ENCODE measurements at regions not wholly inside any gene's neighbourhood (a gene's known extent, or its start where the extent isn't known, plus 50 kb on each side); places are given as distances from the start of the nearest gene placed in this dataset.

- Histone ChIP-seq H3K27me3 (ENCODE audit: insufficient read depth, low read length) (no peaks in the 10 kb centered on the region), H3K4me1 (ENCODE audit: insufficient read depth, low read length) (peaks cover 7% of the 10 kb centered on the region), H3K9ac (ENCODE audit: low read depth, low read length) (no peak overlapping the region), H3K27ac (ENCODE audit: low read length) (no peak overlapping the region), H3K36me3 (ENCODE audit: insufficient read depth, low read depth, low read length) (no peaks in the 10 kb centered on the region), H3K4me3 (ENCODE audit: low read length) (no peak overlapping the region), H3K9me3 (ENCODE audit: insufficient read depth, low read depth, low read length) (no peaks in the 10 kb centered on the region)
Observed at GRCh38 chr7:91537260-91538152, 273.3 kb downstream of the FZD1 start.

DNA sequence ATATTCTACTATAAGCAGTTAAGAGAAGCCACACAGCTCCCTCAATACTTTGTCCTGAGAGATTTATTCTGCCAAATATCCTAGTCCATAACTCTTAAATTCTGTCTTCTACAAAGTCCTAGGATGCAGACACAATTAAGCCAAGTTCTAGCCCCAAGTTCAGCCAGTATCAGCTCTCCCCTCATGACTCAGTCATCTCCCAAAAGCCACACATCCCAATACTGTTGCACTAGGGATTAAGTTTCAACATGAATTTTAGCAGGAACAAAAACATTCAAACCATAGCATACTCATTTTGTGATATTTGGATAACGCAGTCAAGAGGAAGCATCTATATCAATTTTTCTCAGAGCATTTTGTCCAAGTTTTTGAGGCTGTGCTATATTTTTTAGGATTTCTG lies 277.4 kb downstream of the FZD1 start:
- no peak overlapping the region for H3K27ac ChIP-seq (ENCODE audit: low read length)
- no peaks in the 10 kb centered on the region for H3K36me3 ChIP-seq (ENCODE audit: insufficient read depth, low read depth, low read length)

GRCh38 chr7:91543646-91544045 lies 279.4 kb downstream of the FZD1 start:
- H3K36me3 ChIP-seq (ENCODE audit: insufficient read depth, low read depth, low read length), result no peaks in the 10 kb centered on the region
- H3K27ac ChIP-seq (ENCODE audit: low read length), result no peak overlapping the region
- H3K27me3 ChIP-seq (ENCODE audit: insufficient read depth, low read length), result no peaks in the 10 kb centered on the region
- H3K9ac ChIP-seq (ENCODE audit: low read depth, low read length), result no peak overlapping the region
- no peaks in the 10 kb centered on the region for H3K4me1 ChIP-seq (ENCODE audit: insufficient read depth, low read length)
- H3K9me3 ChIP-seq (ENCODE audit: insufficient read depth, low read depth, low read length), result no peaks in the 10 kb centered on the region
- no peak overlapping the region for H3K4me3 ChIP-seq (ENCODE audit: low read length)

More for the DNA sequence above, 277.4 kb downstream of the FZD1 start:
- Histone ChIP-seq H3K27me3 (ENCODE audit: insufficient read depth, low read length) (no peaks in the 10 kb centered on the region), H3K9me3 (ENCODE audit: insufficient read depth, low read depth, low read length) (no peaks in the 10 kb centered on the region), H3K4me1 (ENCODE audit: insufficient read depth, low read length) (peaks cover 7% of the 10 kb centered on the region), H3K9ac (ENCODE audit: low read depth, low read length) (no peak overlapping the region), H3K4me3 (ENCODE audit: low read length) (no peak overlapping the region)

GRCh38 chr7:91549878-91550277 lies 285.6 kb downstream of the FZD1 start:
- H3K9me3 ChIP-seq (ENCODE audit: insufficient read depth, low read depth, low read length), result no peaks in the 10 kb centered on the region
- no peaks in the 10 kb centered on the region for H3K4me1 ChIP-seq (ENCODE audit: insufficient read depth, low read length)
- H3K36me3 ChIP-seq (ENCODE audit: insufficient read depth, low read depth, low read length), result no peaks in the 10 kb centered on the region
- H3K27me3 ChIP-seq (ENCODE audit: insufficient read depth, low read length), result no peaks in the 10 kb centered on the region
- no peak overlapping the region for H3K27ac ChIP-seq (ENCODE audit: low read length)
- H3K4me3 ChIP-seq (ENCODE audit: low read length), result no peak overlapping the region
- no peak overlapping the region for H3K9ac ChIP-seq (ENCODE audit: low read depth, low read length)

DNA sequence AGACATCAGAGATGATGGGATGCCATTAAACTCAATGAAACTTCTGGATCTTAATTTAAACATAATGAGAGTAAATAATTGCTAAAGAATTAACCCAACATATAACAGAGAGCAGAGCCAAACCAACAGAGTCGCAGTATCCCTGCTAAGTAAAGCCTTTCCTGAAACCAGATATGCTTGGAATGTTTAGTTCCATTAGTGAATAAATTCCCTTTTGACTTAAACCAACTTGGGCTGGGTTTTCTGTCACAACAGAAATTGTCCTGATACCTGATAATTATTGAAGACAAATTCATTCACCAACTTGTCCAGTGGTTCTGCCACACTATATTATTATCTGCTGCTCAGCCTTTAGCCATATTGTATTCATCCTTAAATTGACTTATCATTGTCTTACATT lies 286.7 kb downstream of the FZD1 start:
- Histone ChIP-seq H3K36me3 (ENCODE audit: insufficient read depth, low read depth, low read length) (no peaks in the 10 kb centered on the region), H3K4me1 (ENCODE audit: insufficient read depth, low read length) (no peaks in the 10 kb centered on the region), H3K27me3 (ENCODE audit: insufficient read depth, low read length) (no peaks in the 10 kb centered on the region), H3K4me3 (ENCODE audit: low read length) (no peak overlapping the region), H3K27ac (ENCODE audit: low read length) (no peak overlapping the region), H3K9me3 (ENCODE audit: insufficient read depth, low read depth, low read length) (no peaks in the 10 kb centered on the region), H3K9ac (ENCODE audit: low read depth, low read length) (no peak overlapping the region)

- no peaks in the 10 kb centered on the region for H3K36me3 ChIP-seq (ENCODE audit: insufficient read depth, low read depth, low read length)
- no peak overlapping the region for H3K9ac ChIP-seq (ENCODE audit: low read depth, low read length)
- H3K9me3 ChIP-seq (ENCODE audit: insufficient read depth, low read depth, low read length), result no peaks in the 10 kb centered on the region
- no peaks in the 10 kb centered on the region for H3K4me1 ChIP-seq (ENCODE audit: insufficient read depth, low read length)
- H3K4me3 ChIP-seq (ENCODE audit: low read length), result no peak overlapping the region
- H3K27me3 ChIP-seq (ENCODE audit: insufficient read depth, low read length), result no peaks in the 10 kb centered on the region
- H3K27ac ChIP-seq (ENCODE audit: low read length), result no peak overlapping the region
Observed at GRCh38 chr7:91551377-91552175, 287.3 kb downstream of the FZD1 start.

DNA sequence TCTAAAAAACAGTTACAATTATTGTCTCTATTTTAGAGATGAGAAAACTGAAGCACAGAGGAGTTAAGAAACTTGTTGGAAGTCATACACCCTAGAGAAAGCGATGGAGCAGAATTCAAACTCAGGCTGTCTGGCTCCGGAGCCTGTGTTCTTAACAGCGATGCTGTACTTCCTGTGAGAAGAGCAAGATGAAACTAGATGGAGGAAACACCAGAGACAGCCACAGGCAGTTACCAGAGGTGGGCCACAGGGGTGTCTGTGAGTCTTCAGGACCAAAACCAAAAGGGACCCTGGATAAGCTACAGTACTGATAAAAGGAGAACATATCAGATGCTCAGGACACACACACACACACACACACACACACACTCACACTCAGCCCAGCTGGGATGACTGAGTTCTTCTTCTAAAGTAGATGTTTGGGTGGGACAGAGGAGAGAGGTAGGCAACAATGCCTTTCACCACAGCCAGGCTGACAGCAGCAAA lies 289.2 kb downstream of the FZD1 start:
- Histone ChIP-seq H3K36me3 (ENCODE audit: insufficient read depth, low read depth, low read length) (no peaks in the 10 kb centered on the region), H3K4me3 (ENCODE audit: low read length) (no peak overlapping the region), H3K27ac (ENCODE audit: low read length) (no peak overlapping the region), H3K27me3 (ENCODE audit: insufficient read depth, low read length) (no peaks in the 10 kb centered on the region), H3K9me3 (ENCODE audit: insufficient read depth, low read depth, low read length) (no peaks in the 10 kb centered on the region), H3K9ac (ENCODE audit: low read depth, low read length) (no peak overlapping the region), H3K4me1 (ENCODE audit: insufficient read depth, low read length) (no peaks in the 10 kb centered on the region)

GRCh38 chr7:91554883-91555282 lies 290.6 kb downstream of the FZD1 start:
- H3K9ac ChIP-seq (ENCODE audit: low read depth, low read length), result no peak overlapping the region
- no peaks in the 10 kb centered on the region for H3K4me1 ChIP-seq (ENCODE audit: insufficient read depth, low read length)
- no peak overlapping the region for H3K4me3 ChIP-seq (ENCODE audit: low read length)
- H3K27me3 ChIP-seq (ENCODE audit: insufficient read depth, low read length), result no peaks in the 10 kb centered on the region
- no peak overlapping the region for H3K27ac ChIP-seq (ENCODE audit: low read length)
- no peaks in the 10 kb centered on the region for H3K36me3 ChIP-seq (ENCODE audit: insufficient read depth, low read depth, low read length)
- H3K9me3 ChIP-seq (ENCODE audit: insufficient read depth, low read depth, low read length), result no peaks in the 10 kb centered on the region

DNA sequence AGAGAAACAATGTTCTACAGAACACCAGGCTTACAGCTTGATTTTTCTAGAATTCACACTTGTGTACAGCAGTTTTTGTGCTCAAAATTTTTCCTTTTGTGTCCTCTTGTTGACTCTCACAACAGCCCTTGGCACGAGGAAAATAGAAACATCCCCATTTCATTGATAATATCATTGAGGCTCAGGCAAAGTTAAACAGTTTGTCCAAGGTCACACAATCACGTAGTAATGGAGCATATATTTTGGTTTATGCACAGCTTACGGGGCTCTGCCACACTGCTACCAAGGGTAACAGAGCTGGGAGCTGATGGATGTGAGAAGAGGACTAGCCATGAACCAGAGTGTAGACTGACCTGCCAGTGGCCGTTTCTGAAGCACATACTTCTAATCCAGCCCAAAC lies 292.0 kb downstream of the FZD1 start:
- Histone ChIP-seq H3K4me1 (ENCODE audit: insufficient read depth, low read length) (no peaks in the 10 kb centered on the region), H3K9ac (ENCODE audit: low read depth, low read length) (no peak overlapping the region), H3K9me3 (ENCODE audit: insufficient read depth, low read depth, low read length) (no peaks in the 10 kb centered on the region), H3K36me3 (ENCODE audit: insufficient read depth, low read depth, low read length) (no peaks in the 10 kb centered on the region), H3K27me3 (ENCODE audit: insufficient read depth, low read length) (no peaks in the 10 kb centered on the region), H3K4me3 (ENCODE audit: low read length) (no peak overlapping the region), H3K27ac (ENCODE audit: low read length) (no peak overlapping the region)

DNA sequence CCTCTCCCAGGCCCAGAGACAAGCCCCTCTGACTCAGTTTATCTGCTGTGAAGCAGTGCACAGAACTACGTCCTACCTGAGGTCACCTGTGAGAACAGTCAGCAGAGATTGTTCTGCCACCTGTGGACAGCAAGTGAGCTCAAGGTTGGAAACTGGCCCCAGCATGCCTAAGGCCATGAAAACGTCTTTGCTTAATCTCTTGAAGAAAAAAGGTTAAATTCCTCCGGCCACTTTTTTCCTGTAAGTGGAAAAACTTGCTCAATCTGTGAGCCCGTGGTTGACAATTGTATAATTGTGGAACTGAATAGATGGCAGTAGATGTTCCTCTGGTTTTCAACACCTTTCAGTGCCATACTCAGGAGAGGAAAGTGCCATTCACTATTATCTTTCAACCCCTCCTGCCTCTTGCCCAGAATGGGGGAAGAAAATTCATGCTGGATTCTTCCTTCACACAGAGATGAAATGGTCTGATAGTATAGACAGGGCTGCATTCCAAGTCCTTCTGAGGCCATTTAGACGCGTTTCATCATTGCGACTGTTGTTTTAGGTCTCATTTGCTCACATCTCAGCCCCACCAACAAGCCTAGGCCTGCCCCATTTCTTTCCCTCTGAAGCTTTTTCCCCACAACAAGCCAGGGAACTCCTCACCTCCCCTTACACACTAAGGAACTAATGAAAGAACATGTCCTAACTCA lies 292.9 kb downstream of the FZD1 start:
- H3K36me3 ChIP-seq (ENCODE audit: insufficient read depth, low read depth, low read length), result no peaks in the 10 kb centered on the region
- H3K4me1 ChIP-seq (ENCODE audit: insufficient read depth, low read length), result no peaks in the 10 kb centered on the region
- no peak overlapping the region for H3K27ac ChIP-seq (ENCODE audit: low read length)
- H3K4me3 ChIP-seq (ENCODE audit: low read length), result no peak overlapping the region
- no peaks in the 10 kb centered on the region for H3K27me3 ChIP-seq (ENCODE audit: insufficient read depth, low read length)
- no peak overlapping the region for H3K9ac ChIP-seq (ENCODE audit: low read depth, low read length)
- H3K9me3 ChIP-seq (ENCODE audit: insufficient read depth, low read depth, low read length), result no peaks in the 10 kb centered on the region

DNA sequence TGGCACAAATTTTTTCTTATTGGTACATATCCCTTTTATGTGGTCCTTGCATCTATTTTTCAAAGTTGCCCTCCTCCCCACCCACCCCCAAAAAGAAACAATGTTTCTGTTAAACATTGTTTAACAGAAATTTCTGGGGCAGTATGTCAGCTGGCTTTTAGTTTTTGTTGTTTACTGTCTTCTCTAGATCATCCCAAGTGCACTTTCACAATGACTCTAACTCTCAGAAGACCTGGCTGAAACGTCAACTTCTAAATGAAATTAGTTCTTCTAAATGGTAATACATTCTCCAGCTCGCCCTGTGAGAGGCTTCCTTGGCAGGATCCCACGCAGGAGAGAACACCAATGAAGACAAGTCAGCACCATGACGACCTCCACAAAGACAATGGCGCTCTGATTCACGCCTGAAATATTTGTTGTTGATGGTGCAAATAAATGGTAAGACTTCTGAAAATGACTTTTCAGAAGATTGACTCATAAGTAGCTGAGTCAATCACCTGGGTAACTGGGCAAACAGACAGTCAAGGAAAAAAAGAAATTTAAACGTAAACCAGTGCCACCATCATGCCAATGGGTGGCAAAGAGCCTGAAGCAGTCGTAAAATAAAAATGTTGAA lies 293.7 kb downstream of the FZD1 start:
- no peak overlapping the region for H3K9ac ChIP-seq (ENCODE audit: low read depth, low read length)
- H3K4me3 ChIP-seq (ENCODE audit: low read length), result no peak overlapping the region
- no peak overlapping the region for H3K27ac ChIP-seq (ENCODE audit: low read length)
- no peaks in the 10 kb centered on the region for H3K36me3 ChIP-seq (ENCODE audit: insufficient read depth, low read depth, low read length)
- no peaks in the 10 kb centered on the region for H3K27me3 ChIP-seq (ENCODE audit: insufficient read depth, low read length)
- H3K9me3 ChIP-seq (ENCODE audit: insufficient read depth, low read depth, low read length), result no peaks in the 10 kb centered on the region
- no peaks in the 10 kb centered on the region for H3K4me1 ChIP-seq (ENCODE audit: insufficient read depth, low read length)

Measured in iPS-20b (cell line).